Vagina (tissue), 2 donors: ENCODE measurements at regions not wholly inside any gene's neighbourhood (a gene's known extent, or its start where the extent isn't known, plus 50 kb on each side); places are given as distances from the start of the nearest gene placed in this dataset.

Experiments
- CTCF ChIP-seq, 3 experiments: fragments of 450-650 bp in 2 of 3; fragments of 200-600 bp in 1 of 3; sonication (generic) in 1 of 3; IDR thresholded peaks; one replicate each; pipeline ENCODE4 v1.5.1; 2017 to 2019; ENCODE audit warnings: antibody characterized with exemption in 3 of 3, mild to moderate bottlenecking in 2 of 3, moderate library complexity in 2 of 3
- POLR2A ChIP-seq, 2 donors: fragments of 450-650 bp; IDR thresholded peaks; one replicate each; pipeline ENCODE4 v1.6.1; 2017; ENCODE audit warnings: antibody characterized with exemption in 2 of 2, mild to moderate bottlenecking in 2 of 2, moderate library complexity in 2 of 2
- POLR2AphosphoS5 ChIP-seq, 2 donors: sonication (generic); formaldehyde crosslinking; IDR thresholded peaks; one replicate each; pipeline ENCODE4 v1.9.0; 2017; ENCODE audit warnings: antibody characterized with exemption in 2 of 2, mild to moderate bottlenecking in 2 of 2, low read depth in 1 of 2; ENCODE audit not compliant: insufficient read depth in 1 of 2

DNA sequence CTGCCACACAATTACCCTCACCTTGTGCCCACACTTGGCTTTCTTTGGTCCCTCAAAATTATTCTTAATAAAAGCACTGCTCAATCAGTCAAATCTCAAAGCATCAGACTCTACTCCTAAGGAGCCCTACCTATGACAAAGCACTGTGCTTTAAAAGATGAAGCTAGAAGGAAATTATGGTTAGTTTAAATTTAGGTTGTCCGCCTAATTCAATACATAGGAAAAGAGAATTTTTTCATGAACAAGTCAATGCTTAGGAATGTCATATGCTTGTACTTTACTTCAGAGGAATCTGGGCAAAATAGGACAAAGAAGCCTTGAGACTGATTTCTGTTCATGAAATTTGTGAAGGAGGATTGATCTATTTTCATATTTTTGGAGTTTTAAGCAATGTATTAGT is 726.4 kb upstream of the CDH2 start:
- no peak for TF ChIP-seq CTCF (IDR thresholded peaks at IDR 0.05)
- TF ChIP-seq POLR2A (IDR thresholded peaks at IDR 0.05): no peak
- no peak for TF ChIP-seq POLR2AphosphoS5 (IDR thresholded peaks at IDR 0.05; ENCODE audit: insufficient read depth in 1 of 2, low read depth in 1 of 2)
